ENCODE measurements at regions not wholly inside any gene's neighbourhood (a gene's known extent, or its start where the extent isn't known, plus 50 kb on each side); places are given as distances from the start of the nearest gene placed in this dataset.

DNA sequence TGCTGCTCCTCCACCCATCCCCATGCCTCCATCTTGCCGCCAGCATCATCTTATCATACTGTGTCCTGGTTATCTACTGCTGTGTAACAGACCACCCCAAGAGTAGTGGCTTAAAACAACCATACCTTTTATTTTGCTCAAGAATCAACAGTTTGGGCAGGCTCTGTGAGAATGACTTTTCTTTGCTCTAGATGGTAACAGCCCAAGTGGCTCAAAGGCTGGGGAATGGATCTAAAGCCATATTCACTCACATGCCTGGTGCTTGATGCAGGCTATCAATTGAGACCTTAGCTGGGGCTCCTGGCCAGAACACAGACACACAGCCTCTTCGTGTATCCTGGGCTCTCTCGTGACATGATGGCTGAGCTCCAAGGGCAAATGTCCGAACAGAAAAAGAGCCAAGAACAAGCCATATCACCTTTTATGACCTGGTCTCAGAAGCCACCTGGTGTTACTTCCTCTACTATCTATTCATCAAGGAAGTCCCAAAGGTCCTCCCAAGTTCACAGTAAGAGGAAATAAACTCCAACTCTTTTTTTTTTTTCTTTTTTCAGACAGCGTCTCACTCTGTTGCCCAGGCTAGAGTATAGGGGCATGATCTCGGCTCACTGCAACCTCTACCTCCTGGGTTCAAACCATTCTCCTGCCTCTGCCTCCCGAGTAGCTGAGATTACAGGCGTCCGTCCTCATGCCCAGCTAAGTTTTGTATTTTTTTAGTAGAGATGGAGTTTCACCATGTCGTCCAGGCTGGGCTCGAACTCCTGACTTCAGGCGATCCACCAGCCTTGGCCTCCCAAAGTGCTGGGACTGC lies 159.3 kb upstream of the JARID2 start:
- 61% methylated on average over 12 of the region's 12 CpGs for WGBS (ENCODE audit: low lambda C conversion rate)
- BruUV-seq (replicated peaks): no TSS peak
- Histone ChIP-seq H3K79me2 (ENCODE audit: insufficient read depth, low read length) (no peaks in the 10 kb centered on the region), H3K36me3 (replicated peaks in 1 of 2; ENCODE audit: control insufficient read depth in 1 of 2, insufficient read depth in 2 of 2, low read length in 2 of 2) (no peaks in the 10 kb centered on the region), H4K20me1 (ENCODE audit: insufficient read depth, low read length) (no peaks in the 10 kb centered on the region), H3K4me1 (ENCODE audit: insufficient read depth, low read length) (no peaks in the 10 kb centered on the region), H3K27me3 (ENCODE audit: control insufficient read depth in 1 of 2, insufficient read depth in 2 of 2, low read length in 2 of 2) (0 out of 5 replicates have a peak, but pooled peaks cover 0 to 5% of the 10 kb centered on the region in 2 experiments), H3K9ac (ENCODE audit: insufficient read depth, low read depth, low read length) (no peak overlapping the region), H3K4me3 (replicated peaks in 1 of 3; ENCODE audit: insufficient read depth in 1 of 3, low read depth in 2 of 3, low read length in 3 of 3) (no peak overlapping the region), H2AFZ (ENCODE audit: low read length) (no peak overlapping the region), H3K4me2 (ENCODE audit: low read depth, low read length) (no peak overlapping the region), H3K9me3 (ENCODE audit: low read length) (no peaks in the 10 kb centered on the region), H3K27ac (ENCODE audit: extremely low read length, insufficient read depth, low read length) (no peak overlapping the region)
- no peak for ATAC-seq
- intact Hi-C loops (cut with micrococcal nuclease; ENCODE audit: unreplicated experiment) (no loop called here), in situ Hi-C loops (cut with HindIII; ENCODE audit: extremely low pct_ligation_motif_present, low pct_unique_long_range_greater_than_20kb) (no loop called here)
- CTCF ChIA-PET (ENCODE audit: low intra/inter-chr PET ratio, low total read pairs): no interaction called here
- FAIRE-seq: no peak
- TF ChIP-seq ZNF546 (CRISPR knock-in tag; conservative IDR thresholded peaks at IDR 0.05): no peak
- TF ChIP-seq, protein P1, sequence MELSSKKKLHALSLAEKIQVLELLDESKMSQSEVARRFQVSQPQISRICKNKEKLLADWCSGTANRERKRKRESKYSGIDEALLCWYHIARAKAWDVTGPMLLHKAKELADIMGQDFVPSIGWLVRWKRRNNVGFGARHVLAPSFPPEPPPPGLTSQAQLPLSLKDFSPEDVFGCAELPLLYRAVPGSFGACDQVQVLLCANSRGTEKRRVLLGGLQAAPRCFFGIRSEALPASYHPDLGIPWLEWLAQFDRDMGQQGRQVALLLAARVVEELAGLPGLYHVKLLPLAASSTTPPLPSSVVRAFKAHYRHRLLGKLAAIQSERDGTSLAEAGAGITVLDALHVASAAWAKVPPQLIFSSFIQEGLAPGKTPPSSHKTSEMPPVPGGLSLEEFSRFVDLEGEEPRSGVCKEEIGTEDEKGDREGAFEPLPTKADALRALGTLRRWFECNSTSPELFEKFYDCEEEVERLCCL (CRISPR knock-in tag; IDR thresholded peaks at IDR 0.05; ENCODE audit: borderline replicate concordance): no peak
- POLR2A ChIA-PET: no interaction called here
- DNase-seq (ENCODE audit: low spot score): no peak

DNA sequence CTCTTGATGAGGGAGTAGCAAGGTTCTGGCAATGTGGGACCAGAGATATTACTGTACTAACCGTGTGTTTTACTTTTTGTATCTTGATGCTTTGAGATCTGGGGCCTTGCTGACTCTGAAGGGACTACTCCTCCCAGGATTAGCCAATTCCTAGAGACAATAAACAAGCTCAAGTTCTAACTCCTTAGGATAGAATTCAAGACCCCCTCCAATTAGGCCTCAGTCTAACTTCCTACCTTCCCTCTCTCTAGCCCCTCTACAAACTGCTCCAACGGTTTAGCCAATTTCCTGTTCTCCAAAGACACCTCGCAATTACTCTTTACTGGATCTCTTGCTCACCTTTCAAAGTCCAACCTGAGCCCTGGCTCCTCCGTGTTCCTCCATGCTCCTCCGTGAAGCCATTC lies 158.7 kb upstream of the JARID2 start:
- no peak overlapping the region for H3K27ac ChIP-seq (ENCODE audit: extremely low read length, insufficient read depth, low read length)
- TF ChIP-seq HHEX (CRISPR knock-in tag; IDR thresholded peaks at IDR 0.05): no peak
- no peak for TF ChIP-seq JUN (CRISPR knock-in tag; IDR thresholded peaks at IDR 0.05)
- TF ChIP-seq, protein P2, sequence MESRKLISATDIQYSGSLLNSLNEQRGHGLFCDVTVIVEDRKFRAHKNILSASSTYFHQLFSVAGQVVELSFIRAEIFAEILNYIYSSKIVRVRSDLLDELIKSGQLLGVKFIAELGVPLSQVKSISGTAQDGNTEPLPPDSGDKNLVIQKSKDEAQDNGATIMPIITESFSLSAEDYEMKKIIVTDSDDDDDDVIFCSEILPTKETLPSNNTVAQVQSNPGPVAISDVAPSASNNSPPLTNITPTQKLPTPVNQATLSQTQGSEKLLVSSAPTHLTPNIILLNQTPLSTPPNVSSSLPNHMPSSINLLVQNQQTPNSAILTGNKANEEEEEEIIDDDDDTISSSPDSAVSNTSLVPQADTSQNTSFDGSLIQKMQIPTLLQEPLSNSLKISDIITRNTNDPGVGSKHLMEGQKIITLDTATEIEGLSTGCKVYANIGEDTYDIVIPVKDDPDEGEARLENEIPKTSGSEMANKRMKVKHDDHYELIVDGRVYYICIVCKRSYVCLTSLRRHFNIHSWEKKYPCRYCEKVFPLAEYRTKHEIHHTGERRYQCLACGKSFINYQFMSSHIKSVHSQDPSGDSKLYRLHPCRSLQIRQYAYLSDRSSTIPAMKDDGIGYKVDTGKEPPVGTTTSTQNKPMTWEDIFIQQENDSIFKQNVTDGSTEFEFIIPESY (CRISPR knock-in tag; IDR thresholded peaks at IDR 0.05): no peak
- no peak for TF ChIP-seq ZNF17 (CRISPR knock-in tag; IDR thresholded peaks at IDR 0.05)
- FAIRE-seq: no peak
- no peak for ATAC-seq
- WGBS (ENCODE audit: low lambda C conversion rate): 44% methylated on average over 5 of the region's 5 CpGs
- DNase-seq (ENCODE audit: low spot score): no peak
- in situ Hi-C loops (cut with HindIII; ENCODE audit: extremely low pct_ligation_motif_present, low pct_unique_long_range_greater_than_20kb): no loop called here
- intact Hi-C loops (cut with micrococcal nuclease; ENCODE audit: unreplicated experiment): no loop called here
- no peak overlapping the region for H3K4me2 ChIP-seq (ENCODE audit: low read depth, low read length)
- no peak overlapping the region for H2AFZ ChIP-seq (ENCODE audit: low read length)
- H3K4me1 ChIP-seq (ENCODE audit: insufficient read depth, low read length): no peaks in the 10 kb centered on the region
- H3K27me3 ChIP-seq (ENCODE audit: control insufficient read depth in 1 of 2, insufficient read depth in 2 of 2, low read length in 2 of 2): 0 out of 5 replicates have a peak, but pooled peaks cover 0 to 5% of the 10 kb centered on the region in 2 experiments
- no peak overlapping the region for H3K9ac ChIP-seq (ENCODE audit: insufficient read depth, low read depth, low read length)
- no peaks in the 10 kb centered on the region for H3K79me2 ChIP-seq (ENCODE audit: insufficient read depth, low read length)
- H3K36me3 ChIP-seq (replicated peaks in 1 of 2; ENCODE audit: control insufficient read depth in 1 of 2, insufficient read depth in 2 of 2, low read length in 2 of 2): no peaks in the 10 kb centered on the region
- no peaks in the 10 kb centered on the region for H4K20me1 ChIP-seq (ENCODE audit: insufficient read depth, low read length)
- POLR2A ChIA-PET: no interaction called here
- no peaks in the 10 kb centered on the region for H3K9me3 ChIP-seq (ENCODE audit: low read length)
- CTCF ChIA-PET (ENCODE audit: low intra/inter-chr PET ratio, low total read pairs): no interaction called here
- BruUV-seq (replicated peaks): no TSS peak
- H3K4me3 ChIP-seq (replicated peaks in 1 of 3; ENCODE audit: insufficient read depth in 1 of 3, low read depth in 2 of 3, low read length in 3 of 3): no peak overlapping the region

Measured in HepG2 (cell line).